Tibial nerve (tissue), 4 donors: ENCODE measurements at regions not wholly inside any gene's neighbourhood (a gene's known extent, or its start where the extent isn't known, plus 50 kb on each side); places are given as distances from the start of the nearest gene placed in this dataset.

Experiments
- DNase-seq, 2 donors: peaks; one replicate each; pipeline ENCODE4 v3.0.0-alpha.2; 2019; ENCODE audit warnings: low spot score in 2 of 2
- H3K27ac ChIP-seq, 4 donors: fragments of 200-600 bp; sonication (generic) in 3 of 4; one replicate each; pipeline ENCODE4 v1.5.1; 2017 to 2019; ENCODE audit warnings: mild to moderate bottlenecking in 1 of 4
- H3K27me3 ChIP-seq, 2 donors: fragments of 200-600 bp; sonication (generic) in 1 of 2; one replicate each; pipeline versions ENCODE4 v1.5.1 to v1.6.0; 2017 to 2019
- H3K36me3 ChIP-seq, 3 donors: fragments of 200-600 bp; sonication (generic); one replicate each; pipeline ENCODE4 v1.5.1; 2018 to 2019
- H3K4me1 ChIP-seq, 4 donors: fragments of 200-600 bp; sonication (generic) in 3 of 4; one replicate each; pipeline ENCODE4 v1.5.1; 2017 to 2019
- H3K4me3 ChIP-seq, 4 donors: fragments of 200-600 bp; sonication (generic) in 3 of 4; one replicate each; pipeline ENCODE4 v1.5.1; 2017 to 2019; ENCODE audit warnings: mild to moderate bottlenecking in 1 of 4, moderate library complexity in 1 of 4
- H3K9me3 ChIP-seq, 4 donors: fragments of 200-600 bp; sonication (generic) in 3 of 4; one replicate each; pipeline ENCODE4 v1.5.1; 2017 to 2019
- EP300 ChIP-seq, 2 donors: sonication (generic); formaldehyde crosslinking; IDR thresholded peaks; one replicate each; pipeline ENCODE4 v1.6.1; 2017; ENCODE audit warnings: antibody characterized with exemption in 2 of 2, mild to moderate bottlenecking in 1 of 2
- POLR2A ChIP-seq, 2 donors: fragments of 450-650 bp; IDR thresholded peaks; one replicate each; pipeline ENCODE4 v1.6.1; 2017; ENCODE audit warnings: antibody characterized with exemption in 2 of 2, mild to moderate bottlenecking in 2 of 2, moderate library complexity in 2 of 2
- WGBS, 2 donors: methylation state at CpG; one replicate each; pipeline ENCODE4 v1.1.5; 2018; 5-methylcytosine and 5-hydroxymethylcytosine counted together
- TF ChIP-seq, protein P1 (sequence below), 5 experiments: fragments of 200-600 bp in 3 of 5; fragments of 450-650 bp in 2 of 5; sonication (generic) in 3 of 5; IDR thresholded peaks; one replicate each; pipeline ENCODE4 v1.5.1; 2016 to 2019; ENCODE audit warnings: antibody characterized with exemption in 5 of 5, mild to moderate bottlenecking in 3 of 5, moderate library complexity in 2 of 5

DNA sequence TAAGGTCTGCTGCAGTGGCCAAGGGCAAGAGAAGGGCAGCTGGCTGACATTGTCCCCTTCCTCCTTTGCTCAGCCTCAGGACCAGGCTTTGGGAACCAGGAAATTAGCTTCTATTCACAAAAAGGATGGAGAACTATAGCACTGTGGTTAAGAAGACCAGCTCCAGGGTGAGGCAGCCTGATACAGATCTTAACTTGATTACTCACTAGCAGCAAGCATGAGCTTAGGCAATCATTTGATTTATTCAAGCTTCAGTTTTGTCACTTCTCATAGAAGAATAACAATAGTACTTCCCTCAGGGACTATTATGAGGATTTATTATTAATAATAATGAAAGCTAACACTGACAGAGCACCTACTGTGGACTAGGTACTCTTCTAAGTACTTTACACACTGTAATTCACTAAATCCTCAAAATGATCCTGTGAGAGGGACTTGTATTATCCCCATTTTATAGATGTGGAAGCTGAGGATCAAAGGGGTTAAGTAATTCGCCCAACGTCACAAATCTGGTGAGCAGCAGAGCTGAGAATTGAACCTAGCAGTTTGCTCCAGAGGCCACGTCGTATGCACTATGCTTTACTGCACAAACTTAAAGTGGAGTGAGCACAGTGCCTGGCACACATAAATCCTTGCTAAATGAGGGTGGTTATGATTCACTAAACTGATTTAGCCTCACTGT is 130.4 kb upstream of the PAK3 start:
- Histone ChIP-seq H3K36me3 (no peaks in the 10 kb centered on the region), H3K4me3 (no peak overlapping the region), H3K27me3 (peaks cover 0 to 4% of the 10 kb centered on the region in 2 donors), H3K4me1 (no peaks in the 10 kb centered on the region), H3K9me3 (no peaks in the 10 kb centered on the region), H3K27ac (peak overlapping the region in 2 of 4 donors; percentile 24 to 51)
- WGBS, 2 donors, result 75 to 80% methylated on average over 4 of the region's 4 CpGs
- DNase-seq, result no peak
- TF ChIP-seq, protein P1, sequence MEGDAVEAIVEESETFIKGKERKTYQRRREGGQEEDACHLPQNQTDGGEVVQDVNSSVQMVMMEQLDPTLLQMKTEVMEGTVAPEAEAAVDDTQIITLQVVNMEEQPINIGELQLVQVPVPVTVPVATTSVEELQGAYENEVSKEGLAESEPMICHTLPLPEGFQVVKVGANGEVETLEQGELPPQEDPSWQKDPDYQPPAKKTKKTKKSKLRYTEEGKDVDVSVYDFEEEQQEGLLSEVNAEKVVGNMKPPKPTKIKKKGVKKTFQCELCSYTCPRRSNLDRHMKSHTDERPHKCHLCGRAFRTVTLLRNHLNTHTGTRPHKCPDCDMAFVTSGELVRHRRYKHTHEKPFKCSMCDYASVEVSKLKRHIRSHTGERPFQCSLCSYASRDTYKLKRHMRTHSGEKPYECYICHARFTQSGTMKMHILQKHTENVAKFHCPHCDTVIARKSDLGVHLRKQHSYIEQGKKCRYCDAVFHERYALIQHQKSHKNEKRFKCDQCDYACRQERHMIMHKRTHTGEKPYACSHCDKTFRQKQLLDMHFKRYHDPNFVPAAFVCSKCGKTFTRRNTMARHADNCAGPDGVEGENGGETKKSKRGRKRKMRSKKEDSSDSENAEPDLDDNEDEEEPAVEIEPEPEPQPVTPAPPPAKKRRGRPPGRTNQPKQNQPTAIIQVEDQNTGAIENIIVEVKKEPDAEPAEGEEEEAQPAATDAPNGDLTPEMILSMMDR (IDR thresholded peaks at IDR 0.05), result no peak
- no peak for TF ChIP-seq EP300 (IDR thresholded peaks at IDR 0.05)

DNA sequence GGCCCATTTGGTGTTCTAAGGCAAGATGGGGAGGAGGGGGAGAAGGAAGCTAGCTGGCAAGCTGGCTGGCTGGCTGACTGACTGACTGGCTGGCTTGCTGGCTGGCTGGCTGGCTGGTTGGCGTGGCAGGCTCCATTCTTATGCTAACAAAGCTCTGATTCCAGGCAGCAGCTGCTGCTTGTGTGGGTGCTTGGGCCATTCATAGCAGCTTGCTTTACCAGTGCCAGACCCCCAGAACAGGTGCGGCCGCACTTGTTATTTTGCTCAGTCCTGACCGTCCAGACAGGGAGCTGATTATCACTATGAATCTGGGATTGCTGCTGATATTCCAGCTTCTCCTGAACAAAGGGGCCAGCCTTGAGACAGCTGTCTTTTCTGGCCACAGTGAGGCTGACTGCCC is 131.2 kb upstream of the PAK3 start:
- H3K27me3 ChIP-seq, result peaks cover 0 to 4% of the 10 kb centered on the region in 2 donors
- H3K36me3 ChIP-seq, result no peaks in the 10 kb centered on the region
- H3K27ac ChIP-seq, result peak overlapping the region in 2 of 4 donors; percentile 24 to 51
- no peaks in the 10 kb centered on the region for H3K9me3 ChIP-seq
- no peaks in the 10 kb centered on the region for H3K4me1 ChIP-seq
- no peak for DNase-seq
- TF ChIP-seq POLR2A (IDR thresholded peaks at IDR 0.05), result no peak
- no peak overlapping the region for H3K4me3 ChIP-seq
- 58 to 66% methylated on average over 4 of the region's 4 CpGs for WGBS, 2 donors

DNA sequence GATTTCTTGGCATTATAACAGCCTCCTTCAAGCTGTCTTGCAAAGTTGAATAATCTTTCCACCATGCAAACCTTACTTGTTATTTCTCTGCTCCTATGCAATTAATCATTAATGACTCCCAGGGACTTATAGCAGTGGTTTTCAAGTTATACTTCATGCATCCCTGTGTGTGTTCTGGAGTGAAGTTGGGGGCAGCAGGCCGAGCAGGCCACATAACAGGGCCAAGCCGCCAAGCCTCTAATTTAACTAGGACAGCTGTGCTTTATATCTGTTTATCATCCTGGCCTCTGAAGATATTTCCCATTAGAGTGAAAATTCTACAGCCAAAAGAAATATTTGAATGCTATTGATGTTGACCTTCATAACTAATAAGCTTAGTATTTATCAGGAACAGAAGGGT is 133.5 kb upstream of the PAK3 start:
- Histone ChIP-seq H3K9me3 (no peaks in the 10 kb centered on the region), H3K4me1 (no peaks in the 10 kb centered on the region), H3K4me3 (no peak overlapping the region), H3K27me3 (peaks cover 0 to 9% of the 10 kb centered on the region in 2 donors), H3K36me3 (no peaks in the 10 kb centered on the region), H3K27ac (peak overlapping the region in 1 of 4 donors; percentile 50)
- no peak for TF ChIP-seq POLR2A (IDR thresholded peaks at IDR 0.05)
- TF ChIP-seq, protein P1 (IDR thresholded peaks at IDR 0.05), result no peak
- no peak for TF ChIP-seq EP300 (IDR thresholded peaks at IDR 0.05)
- 56 to 64% methylated on average over 2 of the region's 2 CpGs for WGBS, 2 donors
- no peak for DNase-seq

DNA sequence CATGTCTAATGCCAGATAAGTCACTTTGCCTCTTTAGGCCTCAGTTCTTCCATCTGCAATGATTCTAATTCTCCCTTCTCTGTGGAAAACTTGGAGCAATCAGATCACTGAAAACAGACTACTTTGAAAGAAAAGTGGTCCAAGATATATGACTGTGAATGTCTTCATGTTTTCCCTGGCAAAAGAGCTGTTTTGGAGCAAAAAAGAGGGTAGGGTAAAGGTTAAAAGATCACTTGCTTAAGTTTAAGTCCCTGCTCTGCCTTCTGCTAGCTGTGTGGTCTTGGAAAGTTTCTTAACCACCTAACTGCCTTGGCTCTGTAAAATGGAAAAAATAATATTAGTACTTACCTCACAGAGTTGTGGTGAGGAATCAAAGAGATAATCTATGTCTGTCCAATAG is 140.3 kb upstream of the PAK3 start:
- DNase-seq, result no peak
- peaks cover 0 to 26% of the 10 kb centered on the region in 2 donors for H3K27me3 ChIP-seq
- peaks cover 0 to 6% (median 0%) of the 10 kb centered on the region in 4 donors for H3K4me1 ChIP-seq
- no peak overlapping the region for H3K4me3 ChIP-seq
- no peaks in the 10 kb centered on the region for H3K9me3 ChIP-seq
- H3K36me3 ChIP-seq, result no peaks in the 10 kb centered on the region
- TF ChIP-seq POLR2A (IDR thresholded peaks at IDR 0.05) (no peak), EP300 (IDR thresholded peaks at IDR 0.05) (no peak)
- TF ChIP-seq, protein P1 (IDR thresholded peaks at IDR 0.05), result no peak
- no peak overlapping the region for H3K27ac ChIP-seq

DNA sequence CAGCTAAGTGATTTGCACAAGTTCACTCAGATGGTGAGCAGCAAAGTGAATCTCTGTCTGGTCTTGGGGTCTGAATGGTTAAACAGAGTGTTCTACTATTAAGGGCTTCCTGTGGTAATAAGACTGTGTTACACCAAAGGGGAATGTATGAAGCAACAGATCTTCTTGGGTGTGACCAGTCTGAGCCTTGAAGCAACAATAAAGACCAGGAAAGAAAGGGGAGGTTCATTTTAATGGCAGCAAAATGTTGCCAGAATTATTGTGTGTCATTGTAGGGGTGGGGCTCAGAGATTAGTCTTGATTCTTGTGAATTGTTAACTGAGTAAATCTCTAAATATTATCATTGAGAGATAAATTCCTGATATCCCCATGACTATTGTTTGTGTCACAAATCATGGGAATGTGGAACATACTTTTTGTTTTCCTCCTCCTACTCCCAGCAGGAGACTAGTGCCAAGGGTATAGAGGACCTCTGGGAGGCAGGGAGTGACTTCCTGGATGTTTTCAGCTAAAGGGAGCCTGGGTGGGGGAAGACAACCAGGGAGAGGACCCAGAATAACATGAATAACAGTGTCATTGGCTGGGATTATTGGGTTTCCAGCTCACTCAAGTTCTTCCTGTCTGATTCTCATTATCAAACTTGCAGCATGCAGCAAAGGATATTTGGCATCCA is 141.4 kb upstream of the PAK3 start:
- H3K27me3 ChIP-seq, result peaks cover 0 to 26% of the 10 kb centered on the region in 2 donors
- no peak for TF ChIP-seq EP300 (IDR thresholded peaks at IDR 0.05)
- TF ChIP-seq, protein P1 (IDR thresholded peaks at IDR 0.05), result no peak
- no peak for TF ChIP-seq POLR2A (IDR thresholded peaks at IDR 0.05)
- DNase-seq, result no peak
- peak overlapping the region in 1 of 4 donors; percentile 59 for H3K27ac ChIP-seq
- H3K36me3 ChIP-seq, result no peaks in the 10 kb centered on the region
- no peaks in the 10 kb centered on the region for H3K9me3 ChIP-seq
- H3K4me1 ChIP-seq, result peaks cover 0 to 6% (median 0%) of the 10 kb centered on the region in 4 donors
- no peak overlapping the region for H3K4me3 ChIP-seq
